Cardiac muscle cell (in vitro differentiated cells and primary cell): ENCODE measurements at regions not wholly inside any gene's neighbourhood (a gene's known extent, or its start where the extent isn't known, plus 50 kb on each side); places are given as distances from the start of the nearest gene placed in this dataset.

Experiments used
- DNase-seq, 2 donors: peaks; one replicate each; pipeline versions ENCODE4 v3.0.0 to v3.0.0-alpha.2; 2010 to 2017; ENCODE audit warnings: low read depth in 1 of 2, low spot score in 1 of 2
- H3K27ac ChIP-seq: fragments of 200-600 bp; sonication (generic); 2 replicates; pipeline ENCODE4 v1.5.1; 2016
- H3K27me3 ChIP-seq: fragments of 200-600 bp; sonication (generic); 2 replicates; pipeline ENCODE4 v1.6.0; 2016; ENCODE audit warnings: control low read depth
- H3K36me3 ChIP-seq: fragments of 200-600 bp; sonication (generic); 2 replicates; pipeline ENCODE4 v1.5.1; 2016; ENCODE audit warnings: control low read depth
- H3K4me1 ChIP-seq: fragments of 200-600 bp; sonication (generic); 2 replicates; pipeline ENCODE4 v1.8.1; 2017; ENCODE audit warnings: low read depth, mild to moderate bottlenecking, mixed run types
- H3K4me3 ChIP-seq: fragments of 200-600 bp; sonication (generic); 2 replicates; pipeline ENCODE4 v1.5.1; 2016; ENCODE audit warnings: mild to moderate bottlenecking
- H3K9me3 ChIP-seq: fragments of 200-600 bp; sonication (generic); 2 replicates; pipeline ENCODE4 v1.5.1; 2017; ENCODE audit warnings: low read depth, mild to moderate bottlenecking, control low read depth
- TF ChIP-seq, protein P1 (sequence below): IDR thresholded peaks from 2 replicates; pipeline ENCODE4 v1.5.1; 2012; ENCODE audit warnings: low read depth, mild to moderate bottlenecking, low read length

DNA sequence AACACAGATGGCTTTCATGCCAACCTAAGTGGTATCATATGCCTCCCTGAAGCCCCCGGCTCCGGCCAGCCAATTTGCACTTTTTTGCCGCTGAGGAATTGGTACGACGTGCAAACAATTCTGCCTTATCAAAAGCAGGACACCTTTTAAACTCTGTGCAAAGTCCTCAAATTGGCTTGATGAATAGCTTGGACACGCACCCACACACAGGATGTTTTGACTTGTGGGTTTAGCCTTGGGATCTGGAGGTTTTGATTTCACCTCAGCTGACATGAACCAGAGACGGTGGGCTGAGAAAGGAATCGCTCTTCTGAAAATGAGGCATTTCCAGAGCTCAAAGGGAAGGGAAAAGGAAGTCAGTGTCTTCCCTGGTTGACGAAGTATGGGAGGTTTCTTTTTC lies 110.8 kb upstream of the SHOX start:
- Histone ChIP-seq H3K4me1 (no peaks in the 10 kb centered on the region), H3K27me3 (peaks cover 11% of the 10 kb centered on the region), H3K27ac (no peak overlapping the region), H3K4me3 (no peak overlapping the region), H3K9me3 (no peaks in the 10 kb centered on the region), H3K36me3 (no peaks in the 10 kb centered on the region)
- no peak for DNase-seq
- TF ChIP-seq, protein P1, sequence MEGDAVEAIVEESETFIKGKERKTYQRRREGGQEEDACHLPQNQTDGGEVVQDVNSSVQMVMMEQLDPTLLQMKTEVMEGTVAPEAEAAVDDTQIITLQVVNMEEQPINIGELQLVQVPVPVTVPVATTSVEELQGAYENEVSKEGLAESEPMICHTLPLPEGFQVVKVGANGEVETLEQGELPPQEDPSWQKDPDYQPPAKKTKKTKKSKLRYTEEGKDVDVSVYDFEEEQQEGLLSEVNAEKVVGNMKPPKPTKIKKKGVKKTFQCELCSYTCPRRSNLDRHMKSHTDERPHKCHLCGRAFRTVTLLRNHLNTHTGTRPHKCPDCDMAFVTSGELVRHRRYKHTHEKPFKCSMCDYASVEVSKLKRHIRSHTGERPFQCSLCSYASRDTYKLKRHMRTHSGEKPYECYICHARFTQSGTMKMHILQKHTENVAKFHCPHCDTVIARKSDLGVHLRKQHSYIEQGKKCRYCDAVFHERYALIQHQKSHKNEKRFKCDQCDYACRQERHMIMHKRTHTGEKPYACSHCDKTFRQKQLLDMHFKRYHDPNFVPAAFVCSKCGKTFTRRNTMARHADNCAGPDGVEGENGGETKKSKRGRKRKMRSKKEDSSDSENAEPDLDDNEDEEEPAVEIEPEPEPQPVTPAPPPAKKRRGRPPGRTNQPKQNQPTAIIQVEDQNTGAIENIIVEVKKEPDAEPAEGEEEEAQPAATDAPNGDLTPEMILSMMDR = no peak

DNA sequence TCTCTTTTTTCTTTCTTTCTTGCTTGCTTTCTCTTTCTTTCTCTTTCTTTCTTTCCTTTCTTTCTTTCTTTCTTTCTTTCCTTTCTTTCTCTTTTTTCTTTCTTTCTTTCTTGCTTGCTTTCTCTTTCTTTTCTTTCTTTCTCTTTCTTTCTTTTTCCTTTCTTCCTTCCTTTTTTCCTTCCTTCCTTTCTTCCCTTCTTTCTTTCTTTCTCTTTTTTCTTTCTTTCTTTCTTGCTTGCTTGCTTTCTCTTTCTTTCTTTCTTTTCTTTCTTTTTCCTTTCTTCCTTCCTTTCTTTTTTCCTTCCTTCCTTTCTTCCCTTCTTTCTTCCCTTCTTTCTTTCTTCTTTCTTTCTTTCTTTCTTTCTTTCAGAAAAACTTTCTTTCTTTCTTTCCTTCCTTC lies 108.1 kb upstream of the SHOX start:
- DNase-seq = no peak
- TF ChIP-seq, protein P1 = no peak
- H3K4me3 ChIP-seq = no peak overlapping the region
- H3K4me1 ChIP-seq = no peaks in the 10 kb centered on the region
- no peaks in the 10 kb centered on the region for H3K36me3 ChIP-seq
- no peaks in the 10 kb centered on the region for H3K27me3 ChIP-seq
- no peaks in the 10 kb centered on the region for H3K9me3 ChIP-seq
- no peak overlapping the region for H3K27ac ChIP-seq

DNA sequence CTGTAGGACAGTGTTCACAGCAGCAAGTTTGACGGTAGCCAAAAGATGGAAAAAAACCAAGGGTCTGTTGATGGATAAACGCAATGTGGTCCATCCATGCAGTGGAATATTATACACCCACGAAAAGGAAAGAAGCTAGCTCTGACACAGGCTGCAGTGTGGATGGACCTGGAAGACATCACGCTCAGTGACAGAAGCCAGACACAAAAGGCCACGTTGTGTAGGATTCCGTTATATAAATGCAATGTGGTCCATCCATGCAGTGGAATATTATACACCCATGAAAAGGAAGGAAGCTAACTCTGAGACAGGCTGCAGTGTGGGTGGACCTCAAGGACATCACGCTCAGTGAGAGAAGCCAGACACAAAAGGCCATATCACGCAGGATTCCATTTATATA lies 105.5 kb upstream of the SHOX start:
- TF ChIP-seq, protein P1 = no peak
- H3K27ac ChIP-seq = no peak overlapping the region

DNA sequence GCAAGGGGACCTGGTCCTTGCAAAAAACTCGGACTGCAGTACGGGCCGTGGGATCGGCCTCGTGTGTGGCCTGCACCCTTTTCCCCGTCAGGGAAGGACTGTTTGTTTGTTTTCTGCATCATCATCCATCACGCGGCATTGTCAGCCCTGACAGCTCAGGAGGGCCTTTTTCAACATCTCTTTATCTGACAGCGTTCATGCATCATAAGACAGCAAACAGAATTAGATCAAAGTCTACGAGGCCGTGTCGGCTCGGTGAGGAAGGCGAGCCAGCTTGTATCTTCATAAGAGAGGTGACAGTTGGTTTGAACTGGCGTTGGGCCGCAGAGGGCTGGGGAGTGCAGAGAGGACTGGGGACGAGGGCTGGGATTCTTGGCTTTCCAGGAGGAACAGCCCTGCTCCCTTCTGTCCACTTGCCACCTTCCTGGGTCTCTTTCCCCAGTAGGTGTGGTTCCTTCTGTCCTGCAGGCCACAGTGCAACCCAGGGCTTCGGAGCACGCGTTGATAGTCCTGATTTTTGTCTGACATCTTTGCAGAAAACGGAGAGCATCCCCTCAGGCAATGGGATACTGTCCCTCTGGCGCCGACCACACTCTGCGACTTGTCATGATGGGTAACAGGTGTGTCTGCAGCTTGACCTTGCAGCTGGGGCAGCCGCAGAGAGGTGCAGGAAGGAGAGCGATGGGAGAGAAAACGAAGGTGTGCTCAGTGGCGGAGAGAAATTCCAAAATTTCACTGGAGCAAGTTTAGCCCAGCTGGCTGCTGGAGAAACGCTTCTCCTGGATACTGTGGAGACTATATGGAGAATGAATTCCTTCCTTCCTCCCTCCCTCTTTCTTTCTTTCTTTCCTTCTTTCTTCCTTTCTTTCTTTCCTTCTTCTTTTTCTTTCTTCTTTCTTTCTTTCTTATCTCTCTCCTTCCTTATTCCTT lies 104.0 kb upstream of the SHOX start:
- TF ChIP-seq, protein P1 = no peak
- H3K27me3 ChIP-seq = no peaks in the 10 kb centered on the region
- H3K27ac ChIP-seq = no peak overlapping the region
- H3K4me1 ChIP-seq = no peaks in the 10 kb centered on the region
- H3K4me3 ChIP-seq = no peak overlapping the region
- no peak for DNase-seq
- no peaks in the 10 kb centered on the region for H3K9me3 ChIP-seq
- no peaks in the 10 kb centered on the region for H3K36me3 ChIP-seq

More for the DNA sequence above, 105.5 kb upstream of the SHOX start:
- H3K4me3 ChIP-seq = no peak overlapping the region
- no peak for DNase-seq
- H3K9me3 ChIP-seq = no peaks in the 10 kb centered on the region
- no peaks in the 10 kb centered on the region for H3K27me3 ChIP-seq
- H3K4me1 ChIP-seq = no peaks in the 10 kb centered on the region
- no peaks in the 10 kb centered on the region for H3K36me3 ChIP-seq

DNA sequence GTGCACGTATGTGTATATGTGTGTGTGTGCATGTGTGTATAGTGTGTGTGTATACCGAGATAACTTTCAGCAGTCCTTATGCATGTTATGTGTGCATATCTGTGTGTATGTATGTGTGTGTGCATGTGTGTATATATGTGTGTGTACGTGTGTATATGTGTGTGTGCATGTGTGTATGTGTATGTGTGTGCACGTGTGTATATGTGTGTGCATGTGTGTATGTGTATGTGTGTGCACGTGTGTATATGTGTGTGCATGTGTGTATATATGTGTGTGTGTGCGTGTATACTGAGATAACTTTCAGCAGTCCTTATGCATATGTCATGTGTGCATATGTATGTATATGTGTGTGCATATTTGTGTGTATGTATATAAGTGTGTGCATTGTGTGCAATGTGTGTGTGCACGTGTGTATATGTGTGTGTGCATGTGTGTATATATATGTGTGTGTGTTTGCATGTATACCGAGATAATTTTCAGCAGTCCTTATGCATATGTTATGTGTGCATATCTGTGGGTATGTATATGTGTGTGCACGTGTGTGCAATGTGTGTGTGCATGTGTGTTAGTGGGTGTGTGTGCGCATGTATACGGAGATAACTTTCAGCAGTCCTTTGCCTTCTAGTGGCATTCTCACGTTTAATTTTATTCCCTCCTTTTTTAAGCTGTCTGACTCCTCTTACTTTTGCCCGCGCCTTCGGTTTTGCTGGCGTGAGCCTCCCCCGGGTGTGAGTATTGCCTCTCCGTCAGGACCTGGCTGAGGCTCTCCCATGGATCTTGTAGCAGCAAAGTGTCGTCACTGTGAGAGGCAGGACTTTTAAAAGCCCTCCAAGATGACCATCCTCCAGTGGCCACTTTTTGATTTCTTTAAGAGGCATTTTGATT lies 99.6 kb upstream of the SHOX start:
- Histone ChIP-seq H3K27me3 (no peaks in the 10 kb centered on the region), H3K4me1 (no peaks in the 10 kb centered on the region), H3K4me3 (no peak overlapping the region), H3K36me3 (no peaks in the 10 kb centered on the region), H3K27ac (no peak overlapping the region), H3K9me3 (no peaks in the 10 kb centered on the region)
- no peak for DNase-seq
- TF ChIP-seq, protein P1 = no peak
